Neural progenitor cell (in vitro differentiated cells): ENCODE measurements at regions not wholly inside any gene's neighbourhood (a gene's known extent, or its start where the extent isn't known, plus 50 kb on each side); places are given as distances from the start of the nearest gene placed in this dataset.

Experiments
- CTCF ChIP-seq: fragments of 200-600 bp; sonication (generic); IDR thresholded peaks from 2 replicates; pipeline ENCODE4 v1.5.1; 2017; ENCODE audit warnings: antibody characterized with exemption, mild to moderate bottlenecking
- EZH2phosphoT487 ChIP-seq: fragments of 200-600 bp; sonication (generic); IDR thresholded peaks from 2 replicates; pipeline ENCODE4 v1.6.1; 2017; ENCODE audit warnings: antibody characterized with exemption

- TF ChIP-seq CTCF (no peak), EZH2phosphoT487 (no peak)
Measured at GRCh38 chr2:19009510-19009909, 348.9 kb downstream of the OSR1 start.
